GM18861 (cell line): ENCODE measurements at regions not wholly inside any gene's neighbourhood (a gene's known extent, or its start where the extent isn't known, plus 50 kb on each side); places are given as distances from the start of the nearest gene placed in this dataset.

Experiments used
- ATAC-seq: cut with Tn5 transposase; IDR thresholded peaks from one replicate; pipeline ENCODE4 v1.9.1; 2021; ENCODE audit not compliant: unreplicated experiment

DNA sequence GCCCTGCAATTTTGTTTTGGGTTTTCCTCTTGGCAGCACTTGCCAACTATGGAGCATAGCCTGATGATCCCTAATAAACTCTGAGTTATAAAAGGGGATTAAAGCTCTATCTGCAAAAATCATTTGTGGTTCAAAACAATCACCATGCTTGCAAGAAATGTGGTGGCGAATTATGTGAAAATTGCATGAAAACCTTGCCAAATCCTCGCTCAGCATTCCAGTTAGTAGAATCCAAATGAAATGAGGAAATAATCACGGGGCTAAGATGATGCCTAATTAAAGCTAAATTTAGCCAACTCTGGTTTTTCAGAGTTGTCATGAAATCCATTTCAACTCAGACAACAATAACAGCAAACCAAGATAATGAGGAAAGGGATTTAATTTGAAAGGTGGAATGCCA lies 73.0 kb upstream of the PROK2 start:
- no peak for ATAC-seq

DNA sequence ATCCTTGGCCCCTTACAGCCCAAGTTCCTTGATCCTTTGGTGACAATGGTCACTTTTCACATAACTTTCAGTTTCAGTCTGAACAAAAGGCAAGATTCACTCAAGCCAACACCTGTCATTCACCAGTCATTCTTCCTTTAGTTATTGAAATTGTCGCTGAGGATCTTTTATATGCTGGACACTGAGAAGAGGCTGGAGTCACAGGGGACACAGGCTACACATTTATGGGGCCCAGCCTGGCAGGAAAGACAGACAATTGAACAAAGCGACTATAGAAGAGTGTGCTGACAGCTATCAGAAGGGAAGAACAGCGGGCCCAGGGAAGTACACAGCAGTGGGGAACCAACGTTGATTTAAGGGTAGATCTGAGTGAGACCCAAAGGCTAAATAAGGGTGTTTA lies 69.8 kb upstream of the PROK2 start:
- ATAC-seq: no peak

DNA sequence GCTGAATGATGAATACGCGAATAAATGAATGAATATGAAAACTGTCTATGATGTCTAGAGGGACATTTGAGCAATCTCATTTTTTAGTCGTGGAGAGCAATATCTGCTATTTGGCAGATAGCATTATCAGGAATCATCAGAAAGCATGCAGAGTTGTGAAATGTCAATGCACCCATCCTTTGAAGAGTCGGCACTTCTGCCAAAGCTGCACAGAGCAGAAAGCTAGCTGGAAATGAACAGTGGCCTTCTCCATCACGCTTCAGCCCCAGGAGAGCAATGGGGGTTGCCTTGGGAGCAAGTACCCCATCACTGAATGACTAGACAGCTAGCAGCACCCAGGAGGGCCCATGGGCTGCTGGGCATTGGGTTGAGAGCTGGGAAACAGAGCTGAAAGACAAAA lies 69.1 kb upstream of the PROK2 start:
- no peak for ATAC-seq

DNA sequence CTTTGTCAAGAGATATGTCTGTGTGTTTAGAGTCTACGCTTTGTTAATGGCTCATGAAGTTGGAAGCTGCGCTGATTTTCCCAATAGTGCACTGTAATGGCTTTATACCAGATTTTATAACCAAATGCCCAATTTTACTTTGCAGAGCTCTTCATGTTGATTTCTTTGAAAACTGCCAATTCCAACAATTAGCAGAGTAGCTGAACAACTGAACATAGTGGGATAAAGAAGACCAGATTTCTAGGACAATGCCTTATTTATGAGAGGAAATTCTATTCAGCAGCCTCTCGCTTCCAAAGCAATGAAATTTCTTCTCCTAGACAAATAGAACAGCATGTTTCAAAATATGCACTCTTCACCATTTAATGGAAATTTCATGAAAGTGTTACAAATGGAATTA lies 66.9 kb upstream of the PROK2 start:
- no peak for ATAC-seq

DNA sequence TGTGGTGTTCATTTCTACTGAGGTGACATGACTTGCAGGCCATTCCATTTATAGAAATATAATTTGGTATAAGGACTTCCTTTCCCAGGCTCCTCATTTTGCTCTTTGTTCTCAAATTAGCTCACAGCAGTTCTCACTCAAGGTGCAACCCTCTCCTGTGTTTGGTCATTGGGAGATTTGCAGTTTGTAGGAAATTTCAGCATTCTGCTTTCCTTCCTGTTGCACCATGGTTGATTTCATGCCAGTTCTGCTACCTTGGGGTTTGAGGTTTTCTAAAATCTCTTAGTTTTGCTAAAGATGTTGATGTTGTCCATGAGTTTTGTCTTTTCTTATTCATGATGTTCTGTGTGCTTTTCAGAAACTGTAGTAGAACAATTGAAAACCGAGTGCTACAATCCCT lies 65.7 kb upstream of the PROK2 start:
- ATAC-seq: no peak

DNA sequence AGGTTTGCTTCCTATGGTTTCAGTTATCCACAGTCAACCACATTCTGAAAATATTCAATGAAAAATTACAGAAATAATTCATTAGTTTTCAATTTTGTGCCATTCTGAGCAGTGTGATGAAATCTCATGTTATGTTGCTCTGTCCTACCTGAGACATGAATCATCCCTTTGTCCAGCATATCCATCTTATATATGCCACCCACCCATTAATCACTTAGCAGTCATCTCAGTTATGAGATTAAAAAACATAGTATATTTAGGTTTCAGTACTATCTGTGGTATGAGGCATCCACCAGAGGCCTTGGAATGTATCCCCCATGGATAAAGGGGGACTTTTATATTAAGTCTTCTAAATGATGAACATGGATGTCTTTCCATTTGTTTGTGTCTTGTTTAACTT lies 64.7 kb upstream of the PROK2 start:
- no peak for ATAC-seq

DNA sequence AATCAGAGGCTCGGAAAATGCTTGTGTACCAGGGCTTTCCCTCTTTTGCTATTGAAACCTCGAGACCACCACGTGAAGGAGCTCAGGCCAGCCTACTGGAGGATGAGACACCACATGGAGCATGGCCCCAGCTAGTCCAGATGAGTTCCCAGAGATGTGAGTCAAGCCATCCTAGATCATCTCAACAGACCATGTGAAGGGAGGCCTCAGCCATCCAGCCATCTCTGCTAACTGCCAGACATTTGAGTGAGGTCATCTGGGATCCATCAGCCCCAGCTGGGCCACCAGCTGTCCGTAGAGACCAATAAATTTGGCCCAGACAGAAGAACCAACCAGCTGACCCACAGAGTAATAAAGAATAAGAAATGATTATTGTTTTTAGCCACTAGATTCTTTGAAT lies 62.8 kb upstream of the PROK2 start:
- no peak for ATAC-seq

DNA sequence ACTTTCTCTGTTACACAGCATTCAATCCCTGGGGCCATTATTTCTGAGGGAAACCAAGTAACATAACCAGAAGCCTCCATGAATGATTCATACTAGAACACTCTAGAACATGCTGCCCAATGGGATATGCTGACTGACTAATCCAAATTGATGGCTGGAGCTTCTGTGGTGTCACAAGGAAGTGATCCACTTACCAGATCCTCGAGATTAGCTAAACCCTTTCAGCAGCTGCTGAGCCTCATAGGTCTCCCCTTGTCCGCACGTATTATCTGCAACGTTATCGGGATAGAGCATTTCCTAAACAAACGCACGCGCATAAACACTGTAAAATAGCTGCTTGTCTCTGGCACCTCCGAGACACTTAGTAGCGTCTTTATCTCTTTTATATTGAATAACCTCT lies 61.2 kb upstream of the PROK2 start:
- no peak for ATAC-seq

DNA sequence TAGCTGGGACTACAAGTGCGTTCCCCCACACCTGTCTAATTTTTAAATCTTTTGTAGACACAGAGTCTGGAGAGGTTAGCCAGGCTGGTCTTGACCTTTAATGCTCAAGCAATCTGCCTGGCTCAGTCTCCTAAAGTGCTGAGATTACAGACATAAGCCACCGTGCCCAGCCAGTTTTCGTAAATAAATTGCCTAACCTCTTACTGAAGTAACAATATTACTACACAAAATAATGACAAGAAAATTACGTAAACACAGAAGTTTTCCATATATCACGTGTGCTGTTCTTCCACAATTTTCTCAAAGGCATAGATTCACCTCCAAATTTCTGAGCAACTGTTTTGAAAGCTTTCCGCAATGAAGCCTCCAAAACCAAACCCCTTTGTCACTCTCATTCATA lies 58.1 kb upstream of the PROK2 start:
- ATAC-seq: no peak

DNA sequence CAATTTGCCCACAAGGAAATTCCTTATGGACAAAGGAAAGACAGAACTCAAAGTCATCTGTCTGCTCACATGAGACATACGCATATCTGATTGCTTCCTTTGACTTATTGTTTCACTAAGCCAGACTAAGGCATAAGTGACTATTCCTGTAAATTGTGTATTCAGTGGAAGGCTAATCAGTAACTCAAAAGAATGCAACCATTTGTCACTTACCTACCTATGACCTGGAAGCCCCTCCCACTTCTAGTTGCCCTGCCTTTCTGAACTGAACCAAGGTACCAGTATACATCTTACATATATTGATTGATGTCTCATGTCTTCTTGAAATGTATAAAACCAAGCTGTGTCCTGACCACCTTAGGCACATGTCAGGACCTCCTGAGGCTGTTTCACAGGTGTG lies 53.5 kb upstream of the PROK2 start:
- ATAC-seq: no peak
